HCT116 (cell line): ENCODE measurements at regions not wholly inside any gene's neighbourhood (a gene's known extent, or its start where the extent isn't known, plus 50 kb on each side); places are given as distances from the start of the nearest gene placed in this dataset.

Experiments used
- CTCF ChIP-seq, 3 experiments: fragments of 200-600 bp in 1 of 3; sonication (generic) in 1 of 3; IDR thresholded peaks in 2 of 3; conservative IDR thresholded peaks in 1 of 3; 2 replicates each; pipeline ENCODE4 v1.5.1; 2012 to 2017; ENCODE audit warnings: low read depth in 2 of 3, low read length in 2 of 3, antibody characterized with exemption in 1 of 3, borderline replicate concordance in 1 of 3, control low read depth in 1 of 3, mild to moderate bottlenecking in 1 of 3, mixed read lengths in 1 of 3, mixed run types in 1 of 3, moderate library complexity in 1 of 3; ENCODE audit not compliant: insufficient read depth in 1 of 3
- EGR1 ChIP-seq: IDR thresholded peaks from 2 replicates; pipeline ENCODE4 v1.6.1; 2012; ENCODE audit warnings: low read depth
- ELF1 ChIP-seq: IDR thresholded peaks from 2 replicates; pipeline ENCODE4 v1.6.1; 2012; ENCODE audit warnings: low read depth, borderline replicate concordance
- EZH2 ChIP-seq: fragments of 200-600 bp; sonication (generic); IDR thresholded peaks from 2 replicates; pipeline ENCODE4 v1.6.1; 2017; ENCODE audit warnings: antibody characterized with exemption, mixed run types
- POLR2A ChIP-seq: IDR thresholded peaks from 2 replicates; pipeline ENCODE4 v1.7.0; 2011; ENCODE audit warnings: borderline replicate concordance; ENCODE audit not compliant: insufficient read depth, insufficient read length; ENCODE audit errors: extremely low read depth
- YY1 ChIP-seq: IDR thresholded peaks from 2 replicates; pipeline ENCODE4 v1.6.1; 2011; ENCODE audit warnings: low read length, low read depth, moderate library complexity, mild to moderate bottlenecking; ENCODE audit not compliant: insufficient replicate concordance; ENCODE audit errors: extremely low read depth
- TF ChIP-seq, protein P1 (sequence below): IDR thresholded peaks from 2 replicates; pipeline ENCODE4 v1.6.1; 2011; ENCODE audit warnings: mild to moderate bottlenecking, low read length, moderate library complexity; ENCODE audit not compliant: insufficient replicate concordance; ENCODE audit errors: extremely low read depth
- TF ChIP-seq, protein P2 (sequence below): IDR thresholded peaks from 2 replicates; pipeline ENCODE4 v1.6.1; 2012; ENCODE audit warnings: low read depth

DNA sequence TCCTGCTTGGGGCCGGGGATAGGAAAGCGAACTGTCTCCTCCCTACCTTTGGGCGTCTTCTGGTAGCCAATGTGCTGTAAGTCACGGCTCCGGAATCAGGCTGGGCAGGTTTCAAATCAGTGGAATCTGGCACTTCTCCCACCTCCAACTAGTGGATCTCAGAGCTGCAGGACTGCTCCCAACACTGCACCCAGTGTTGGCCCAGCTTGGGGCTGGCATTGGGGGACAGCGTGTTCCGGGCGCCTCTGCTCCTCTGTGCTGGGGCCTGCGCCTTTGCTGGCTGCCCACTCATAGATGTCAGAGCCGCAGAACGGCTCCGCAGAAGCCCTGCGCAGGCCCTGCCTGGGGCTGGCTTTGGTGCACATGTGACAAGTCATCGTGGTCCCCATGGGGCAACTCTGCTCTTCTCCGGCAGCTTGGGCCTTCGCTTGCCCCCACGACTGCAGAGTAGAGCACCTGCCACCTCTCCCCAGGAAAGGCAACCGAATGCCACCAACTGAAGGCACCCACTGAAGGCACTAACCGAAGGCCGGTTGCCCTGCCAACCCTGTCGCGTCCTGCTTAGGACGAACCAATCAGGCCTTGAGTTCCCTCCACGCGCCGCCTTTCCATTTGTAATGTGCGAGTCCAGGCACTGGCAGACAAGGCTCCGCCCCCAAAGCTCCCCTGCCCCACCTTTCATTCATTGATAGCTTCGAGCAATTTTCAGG lies 85.5 kb upstream of the ABI1 start:
- TF ChIP-seq ELF1 = no peak
- TF ChIP-seq POLR2A = no peak
- TF ChIP-seq EZH2 = no peak
- TF ChIP-seq CTCF (IDR thresholded peaks at IDR 0.05 in 2 of 3, conservative IDR thresholded peaks at IDR 0.05 in 1 of 3; ENCODE audit: borderline replicate concordance in 1 of 3, insufficient read depth in 1 of 3, low read depth in 2 of 3, low read length in 2 of 3) = no peak
- TF ChIP-seq EGR1 = no peak
- TF ChIP-seq, protein P1, sequence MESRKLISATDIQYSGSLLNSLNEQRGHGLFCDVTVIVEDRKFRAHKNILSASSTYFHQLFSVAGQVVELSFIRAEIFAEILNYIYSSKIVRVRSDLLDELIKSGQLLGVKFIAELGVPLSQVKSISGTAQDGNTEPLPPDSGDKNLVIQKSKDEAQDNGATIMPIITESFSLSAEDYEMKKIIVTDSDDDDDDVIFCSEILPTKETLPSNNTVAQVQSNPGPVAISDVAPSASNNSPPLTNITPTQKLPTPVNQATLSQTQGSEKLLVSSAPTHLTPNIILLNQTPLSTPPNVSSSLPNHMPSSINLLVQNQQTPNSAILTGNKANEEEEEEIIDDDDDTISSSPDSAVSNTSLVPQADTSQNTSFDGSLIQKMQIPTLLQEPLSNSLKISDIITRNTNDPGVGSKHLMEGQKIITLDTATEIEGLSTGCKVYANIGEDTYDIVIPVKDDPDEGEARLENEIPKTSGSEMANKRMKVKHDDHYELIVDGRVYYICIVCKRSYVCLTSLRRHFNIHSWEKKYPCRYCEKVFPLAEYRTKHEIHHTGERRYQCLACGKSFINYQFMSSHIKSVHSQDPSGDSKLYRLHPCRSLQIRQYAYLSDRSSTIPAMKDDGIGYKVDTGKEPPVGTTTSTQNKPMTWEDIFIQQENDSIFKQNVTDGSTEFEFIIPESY = no peak
- TF ChIP-seq, protein P2, sequence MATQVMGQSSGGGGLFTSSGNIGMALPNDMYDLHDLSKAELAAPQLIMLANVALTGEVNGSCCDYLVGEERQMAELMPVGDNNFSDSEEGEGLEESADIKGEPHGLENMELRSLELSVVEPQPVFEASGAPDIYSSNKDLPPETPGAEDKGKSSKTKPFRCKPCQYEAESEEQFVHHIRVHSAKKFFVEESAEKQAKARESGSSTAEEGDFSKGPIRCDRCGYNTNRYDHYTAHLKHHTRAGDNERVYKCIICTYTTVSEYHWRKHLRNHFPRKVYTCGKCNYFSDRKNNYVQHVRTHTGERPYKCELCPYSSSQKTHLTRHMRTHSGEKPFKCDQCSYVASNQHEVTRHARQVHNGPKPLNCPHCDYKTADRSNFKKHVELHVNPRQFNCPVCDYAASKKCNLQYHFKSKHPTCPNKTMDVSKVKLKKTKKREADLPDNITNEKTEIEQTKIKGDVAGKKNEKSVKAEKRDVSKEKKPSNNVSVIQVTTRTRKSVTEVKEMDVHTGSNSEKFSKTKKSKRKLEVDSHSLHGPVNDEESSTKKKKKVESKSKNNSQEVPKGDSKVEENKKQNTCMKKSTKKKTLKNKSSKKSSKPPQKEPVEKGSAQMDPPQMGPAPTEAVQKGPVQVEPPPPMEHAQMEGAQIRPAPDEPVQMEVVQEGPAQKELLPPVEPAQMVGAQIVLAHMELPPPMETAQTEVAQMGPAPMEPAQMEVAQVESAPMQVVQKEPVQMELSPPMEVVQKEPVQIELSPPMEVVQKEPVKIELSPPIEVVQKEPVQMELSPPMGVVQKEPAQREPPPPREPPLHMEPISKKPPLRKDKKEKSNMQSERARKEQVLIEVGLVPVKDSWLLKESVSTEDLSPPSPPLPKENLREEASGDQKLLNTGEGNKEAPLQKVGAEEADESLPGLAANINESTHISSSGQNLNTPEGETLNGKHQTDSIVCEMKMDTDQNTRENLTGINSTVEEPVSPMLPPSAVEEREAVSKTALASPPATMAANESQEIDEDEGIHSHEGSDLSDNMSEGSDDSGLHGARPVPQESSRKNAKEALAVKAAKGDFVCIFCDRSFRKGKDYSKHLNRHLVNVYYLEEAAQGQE = no peak
- TF ChIP-seq YY1 = no peak
